GM19351 (cell line): ENCODE measurements at regions not wholly inside any gene's neighbourhood (a gene's known extent, or its start where the extent isn't known, plus 50 kb on each side); places are given as distances from the start of the nearest gene placed in this dataset.

ENCODE experiments used
- ATAC-seq: cut with Tn5 transposase; IDR thresholded peaks from one replicate; pipeline ENCODE4 v1.9.1; 2021; ENCODE audit warnings: mild to moderate bottlenecking, moderate library complexity; ENCODE audit not compliant: unreplicated experiment

DNA sequence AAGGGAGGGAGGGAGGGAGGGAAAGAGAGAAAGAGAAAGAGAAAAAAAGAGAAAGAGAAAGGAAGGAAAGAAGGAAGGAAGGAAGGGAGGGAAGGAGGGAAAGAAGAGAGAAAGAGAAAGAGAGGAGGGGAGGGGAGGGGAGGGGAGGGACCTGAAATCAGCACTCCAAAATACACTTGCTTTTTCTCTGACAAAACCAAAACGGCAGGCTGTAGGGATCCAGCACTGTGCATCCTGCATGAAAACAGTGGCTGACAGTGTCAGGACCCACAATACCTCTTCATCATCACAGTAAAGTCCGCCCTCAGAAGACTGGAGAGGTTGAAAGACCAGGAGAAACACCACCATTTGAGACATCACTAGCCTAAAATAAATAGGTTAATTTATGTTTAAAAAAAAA, 156.0 kb upstream of the SOD1 start:
- ATAC-seq = no peak

DNA sequence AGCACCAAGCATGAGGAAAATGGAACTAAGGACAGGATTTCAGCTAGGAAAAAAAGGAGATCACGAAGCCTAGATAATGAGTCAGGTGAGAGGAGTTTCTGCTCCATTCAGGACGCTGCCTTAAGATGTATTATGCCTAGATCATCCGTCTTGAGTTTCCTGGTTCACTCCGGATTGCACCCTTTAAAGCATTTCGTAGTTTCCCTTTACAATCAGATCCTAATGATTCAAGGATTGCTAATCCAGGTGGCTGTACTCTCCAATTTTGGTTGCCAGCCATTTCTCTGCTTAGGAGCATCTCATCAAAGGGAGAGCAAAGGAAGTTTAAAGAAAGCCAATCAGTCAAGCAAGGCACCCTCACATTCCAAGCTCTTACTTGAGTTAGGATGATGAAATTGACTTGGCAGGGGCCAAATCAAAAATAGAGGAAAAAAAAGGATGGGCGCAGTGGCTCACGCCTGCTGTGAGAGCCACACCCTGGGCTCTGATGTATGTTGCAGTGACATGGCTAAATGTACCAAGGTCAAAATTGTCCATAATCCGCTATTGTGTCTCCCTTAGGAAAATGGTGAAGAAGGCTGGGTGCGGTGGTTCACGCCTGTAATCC, 156.9 kb upstream of the SOD1 start:
- ATAC-seq = no peak

DNA sequence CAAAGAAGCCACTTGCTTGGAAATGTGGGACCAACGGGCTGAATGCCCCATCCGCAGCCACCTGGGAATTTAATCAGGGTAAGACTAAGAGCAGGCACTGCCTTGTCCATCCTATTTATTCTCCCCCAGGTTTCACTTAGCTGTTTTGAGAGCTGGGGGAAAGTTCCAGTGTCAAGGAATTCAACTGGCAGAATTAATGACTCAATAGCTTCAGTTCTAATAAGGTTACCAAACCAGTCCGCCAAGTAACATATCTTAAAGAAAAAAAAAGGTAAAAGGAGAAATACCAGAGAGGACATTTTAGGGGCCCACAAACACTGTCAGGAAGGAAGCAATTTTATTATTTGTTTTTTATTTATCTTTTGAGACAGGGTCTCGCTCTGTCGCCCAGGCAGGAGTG, 157.6 kb upstream of the SOD1 start:
- ATAC-seq = no peak

DNA sequence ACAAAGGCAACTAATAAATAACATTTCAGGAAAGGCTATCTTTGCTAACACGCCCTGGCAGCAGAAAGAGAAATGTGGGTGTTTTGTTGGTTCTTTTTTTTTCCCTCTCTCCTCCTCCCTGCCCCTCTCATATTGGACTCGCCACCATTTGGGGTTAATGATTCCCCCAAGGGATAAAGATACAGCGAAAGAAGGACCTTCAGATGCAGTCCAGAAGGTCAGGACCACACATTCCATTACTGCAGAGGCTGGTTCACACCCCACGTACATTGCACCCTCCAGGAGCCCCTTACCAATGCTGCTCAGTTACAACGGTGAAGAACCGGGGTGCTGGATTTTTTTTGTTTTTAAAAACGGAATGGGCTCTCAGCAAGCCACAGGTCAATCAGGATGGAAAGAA, 156.9 kb upstream of the TIAM1 start:
- no peak for ATAC-seq

DNA sequence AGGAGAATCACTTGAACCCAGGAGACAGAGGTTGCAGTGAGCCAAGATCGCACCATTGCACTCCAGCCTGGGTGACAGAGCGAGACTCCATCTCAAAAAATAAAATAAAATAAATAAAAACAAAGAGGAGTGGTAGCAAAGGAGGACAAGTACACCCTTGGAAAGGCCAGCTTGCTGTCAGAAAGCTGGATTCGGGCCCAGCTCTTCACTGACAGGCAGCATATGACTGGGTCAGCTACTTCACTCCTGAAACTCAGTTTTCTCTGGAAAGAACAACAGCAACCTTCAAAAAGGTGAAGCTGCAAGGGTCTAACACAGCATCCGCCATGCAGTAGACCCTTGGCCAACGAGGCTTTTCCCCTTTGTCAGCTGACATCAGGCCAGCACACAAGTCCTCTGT, 156.0 kb upstream of the TIAM1 start:
- ATAC-seq = no peak

DNA sequence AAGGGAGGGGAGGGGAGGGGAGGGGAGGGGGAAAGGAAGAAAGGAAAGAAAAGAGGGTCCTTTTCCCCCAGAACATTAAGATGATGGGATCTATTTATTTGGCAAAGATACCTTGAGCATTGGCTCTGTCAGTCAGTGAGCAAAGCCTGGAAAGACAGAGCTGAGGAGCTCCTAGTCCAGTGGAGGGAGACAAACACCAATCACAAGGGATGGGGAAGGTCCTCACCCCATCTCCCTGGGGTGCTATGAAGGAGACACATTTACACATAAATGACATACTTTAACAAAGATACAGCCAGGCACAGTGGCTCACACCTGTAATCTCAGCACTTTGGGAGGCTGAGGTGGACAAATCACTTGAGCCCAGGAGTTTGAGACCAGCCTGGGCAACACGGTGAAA, 154.9 kb upstream of the TIAM1 start:
- ATAC-seq = no peak

DNA sequence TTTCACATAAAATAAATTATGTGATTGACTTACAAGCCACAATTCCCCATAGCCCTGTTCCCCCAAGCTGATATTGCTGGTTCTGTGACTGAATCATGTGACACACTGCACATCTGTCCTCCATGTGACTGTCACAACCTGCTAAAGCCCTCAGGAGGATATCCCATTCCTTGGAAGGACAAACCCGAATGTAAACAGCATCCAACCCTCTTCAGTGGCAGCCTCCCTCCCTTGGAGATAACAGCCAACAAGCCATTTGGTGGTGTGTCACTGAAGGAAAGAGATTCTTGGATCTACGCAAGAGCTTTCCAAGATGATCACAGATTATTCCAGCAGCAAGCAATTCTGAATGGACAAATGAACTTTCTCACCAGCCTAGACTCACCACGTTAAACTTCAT, 153.9 kb upstream of the TIAM1 start:
- no peak for ATAC-seq

DNA sequence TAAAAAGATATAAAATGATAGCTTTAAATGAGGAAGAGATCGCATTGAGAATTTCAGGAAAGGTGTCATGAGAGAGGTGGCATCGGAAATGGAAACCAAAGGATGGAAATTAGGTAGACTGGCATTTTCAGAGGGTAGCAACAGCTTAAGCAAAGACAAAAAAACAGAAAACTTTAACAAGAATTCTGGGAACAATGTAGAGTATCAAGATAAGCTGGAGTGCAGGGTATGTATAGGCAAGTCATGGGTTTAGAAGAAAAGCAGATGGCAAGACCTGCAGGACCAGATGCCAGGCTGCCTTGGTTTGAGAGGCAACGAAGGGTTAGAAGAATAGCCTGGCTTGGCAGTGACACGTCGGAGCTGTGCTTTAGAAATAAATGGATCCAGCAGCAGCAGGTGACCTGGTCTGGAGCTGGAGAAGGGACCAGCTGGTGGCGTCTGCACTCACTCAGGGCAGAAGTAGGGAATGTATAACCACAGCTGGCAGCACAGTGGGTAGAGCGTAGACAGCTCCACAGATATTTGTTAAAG, 149.4 kb upstream of the TIAM1 start:
- no peak for ATAC-seq

DNA sequence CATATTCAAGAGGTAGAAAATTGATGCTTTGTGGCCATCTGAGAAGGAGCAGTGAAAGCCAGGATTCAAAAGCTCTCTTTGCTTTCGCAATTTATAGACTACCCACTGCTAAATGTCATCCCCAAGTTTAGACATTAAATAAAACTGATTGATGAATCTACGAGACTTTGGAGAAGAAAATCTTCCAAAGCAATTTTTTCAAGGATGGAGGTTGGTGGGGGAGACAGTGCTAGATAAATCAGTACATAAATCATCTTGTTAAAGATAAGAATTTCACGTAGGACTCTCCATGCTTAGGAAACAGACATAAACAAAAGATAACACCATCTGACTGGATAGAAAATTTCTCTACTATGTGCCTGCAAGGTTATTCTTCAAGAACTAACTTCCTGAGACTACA, 147.6 kb upstream of the TIAM1 start:
- no peak for ATAC-seq

DNA sequence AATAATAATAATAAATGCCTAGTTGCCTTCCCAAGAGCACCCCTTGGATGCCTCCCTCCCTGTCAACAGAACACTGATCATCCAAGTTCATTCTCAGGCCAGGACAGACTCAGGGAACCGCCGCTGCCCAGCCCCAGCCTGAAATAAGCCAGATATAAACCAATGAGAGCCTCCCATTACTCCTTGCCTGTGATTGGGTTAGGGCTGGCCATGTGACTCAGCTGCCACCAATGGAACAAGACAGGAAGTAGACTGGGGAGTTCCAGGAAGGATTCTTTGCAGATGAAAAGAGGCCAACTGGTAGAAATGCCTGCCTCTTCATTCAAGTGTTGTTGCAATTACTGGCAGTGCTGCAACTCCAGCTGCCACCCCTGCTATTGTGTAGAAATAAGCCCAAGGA, 146.4 kb upstream of the TIAM1 start:
- no peak for ATAC-seq

DNA sequence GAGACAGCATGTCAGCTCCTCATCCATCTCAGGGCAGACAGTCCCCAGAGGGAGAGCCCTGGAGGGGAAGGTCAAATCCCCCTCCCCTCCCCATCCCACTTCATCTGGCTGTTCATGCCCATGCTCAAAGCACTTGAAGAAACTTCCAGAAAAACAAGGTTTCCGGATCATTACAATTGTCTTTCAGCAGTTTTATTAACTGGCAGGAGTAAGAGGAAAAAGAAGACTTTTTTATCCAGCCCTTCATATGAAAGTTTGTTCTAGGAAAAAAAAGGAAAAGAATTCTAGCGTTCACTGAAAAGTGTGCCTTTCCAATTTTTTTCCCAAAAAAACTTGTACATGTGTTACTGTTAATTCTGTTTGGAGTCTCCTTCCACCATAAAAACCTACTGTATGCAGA, 145.7 kb upstream of the TIAM1 start:
- ATAC-seq = no peak

DNA sequence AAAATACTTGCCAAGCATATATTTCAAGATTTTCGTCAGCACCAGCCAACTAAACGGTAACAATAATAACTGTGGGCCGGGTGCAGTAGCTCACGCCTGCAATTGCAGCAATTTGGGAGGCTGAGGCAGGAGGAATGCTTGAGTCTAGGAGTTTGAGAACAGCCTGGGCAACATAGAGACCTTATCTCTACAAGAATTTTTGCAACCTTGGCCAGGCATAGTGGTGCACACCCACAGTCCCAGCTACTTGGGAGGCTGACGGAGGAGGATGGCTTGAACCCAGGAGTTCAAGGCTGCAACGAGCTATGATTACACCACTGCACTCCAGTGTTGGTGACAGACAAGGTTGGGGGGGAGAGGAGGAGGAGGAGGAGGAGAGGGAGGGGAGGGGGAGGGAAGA, 145.0 kb upstream of the TIAM1 start:
- ATAC-seq = no peak

DNA sequence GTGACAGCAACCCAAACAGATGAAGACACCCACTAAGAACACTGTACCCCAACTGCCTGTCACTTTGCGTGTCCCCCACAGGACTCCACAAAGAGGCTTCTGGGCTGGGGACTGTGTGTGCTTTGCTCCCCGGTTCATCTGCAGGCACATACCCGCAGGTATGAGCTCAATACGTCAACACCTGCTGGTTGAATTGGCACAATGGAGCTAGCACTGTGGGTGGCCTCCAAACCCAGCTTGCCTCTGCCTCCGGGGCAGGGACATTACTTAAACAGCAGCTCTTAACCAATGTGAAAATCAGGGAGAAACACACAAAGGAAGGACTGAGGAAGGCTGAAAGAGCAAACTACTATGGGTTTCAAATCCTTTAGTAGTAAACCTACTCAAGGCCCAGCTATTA, 140.2 kb upstream of the TIAM1 start:
- ATAC-seq = no peak

DNA sequence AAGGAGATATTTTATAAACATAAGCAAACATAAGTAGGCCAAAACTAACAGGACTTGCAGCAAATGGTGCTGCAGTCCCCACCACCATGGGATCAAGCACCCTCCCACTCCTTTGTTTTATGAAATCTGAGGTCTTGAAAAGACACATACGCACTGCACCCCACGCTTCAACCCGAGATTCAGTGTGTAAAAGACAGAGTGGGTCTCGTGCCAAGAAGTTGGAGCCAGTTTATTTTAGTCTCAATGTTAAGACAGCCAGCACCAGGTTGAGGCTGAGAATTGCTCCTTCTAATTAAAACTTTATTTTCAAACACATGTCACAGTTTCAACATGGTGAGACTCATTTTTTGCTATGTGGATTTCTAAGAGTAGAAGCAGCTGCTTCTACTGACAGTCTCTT, 139.1 kb upstream of the TIAM1 start:
- ATAC-seq = no peak

DNA sequence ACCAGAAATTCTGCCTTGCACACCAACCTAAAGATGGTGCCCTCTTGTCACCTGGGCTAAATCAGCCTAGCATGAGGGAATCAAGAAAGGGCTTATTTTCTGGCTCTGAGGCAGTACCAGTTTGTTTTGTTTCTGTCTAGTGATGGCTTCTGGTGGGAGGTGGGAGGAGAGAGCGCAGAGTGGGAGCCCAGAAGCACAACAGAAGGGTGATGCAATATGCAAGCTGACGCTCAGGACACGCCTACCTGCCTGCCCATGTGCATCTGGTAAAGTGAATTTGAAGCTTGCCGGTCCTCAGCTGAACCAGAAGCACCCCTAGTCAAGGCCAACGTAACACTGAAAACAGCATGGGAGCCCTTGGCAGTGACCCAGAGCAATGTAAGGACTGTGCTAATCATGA, 138.4 kb upstream of the TIAM1 start:
- ATAC-seq = no peak

DNA sequence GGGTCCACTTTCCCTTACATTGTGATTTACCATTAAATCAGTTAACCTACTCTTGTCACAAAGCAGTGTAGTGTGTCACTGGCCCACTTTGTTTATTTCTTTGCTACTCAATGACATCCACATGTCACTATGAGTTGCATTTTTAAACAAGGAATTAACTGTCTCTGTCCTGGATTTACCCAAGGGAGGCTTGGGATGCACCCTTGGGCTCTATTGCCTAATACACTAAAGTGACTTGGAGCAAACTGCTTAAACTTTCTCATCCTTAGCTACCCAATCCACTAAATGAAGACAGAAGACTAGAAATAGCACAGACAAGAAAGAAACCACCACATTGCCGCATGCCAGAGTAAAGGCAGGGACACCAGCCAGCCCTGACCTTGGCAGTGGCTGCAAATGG, 136.2 kb upstream of the TIAM1 start:
- no peak for ATAC-seq

DNA sequence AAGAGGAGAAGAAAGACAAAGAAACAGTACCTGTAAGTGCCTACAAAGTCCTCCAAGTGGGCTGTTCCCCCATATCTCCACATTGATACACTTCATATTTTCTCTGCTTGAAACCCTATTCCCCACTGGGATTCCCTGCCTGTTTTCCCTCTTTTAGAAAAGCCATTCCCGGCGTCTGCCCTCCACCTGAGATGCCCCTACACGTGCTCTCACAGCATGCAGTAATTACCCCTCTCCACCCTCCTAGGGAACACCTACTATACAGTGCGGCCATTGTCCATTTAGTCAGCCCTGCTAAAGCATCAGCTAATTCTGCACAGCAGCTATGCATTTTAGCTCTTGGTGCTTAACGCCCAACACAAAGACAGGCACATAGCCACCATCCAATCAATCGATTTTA, 135.7 kb upstream of the TIAM1 start:
- no peak for ATAC-seq

DNA sequence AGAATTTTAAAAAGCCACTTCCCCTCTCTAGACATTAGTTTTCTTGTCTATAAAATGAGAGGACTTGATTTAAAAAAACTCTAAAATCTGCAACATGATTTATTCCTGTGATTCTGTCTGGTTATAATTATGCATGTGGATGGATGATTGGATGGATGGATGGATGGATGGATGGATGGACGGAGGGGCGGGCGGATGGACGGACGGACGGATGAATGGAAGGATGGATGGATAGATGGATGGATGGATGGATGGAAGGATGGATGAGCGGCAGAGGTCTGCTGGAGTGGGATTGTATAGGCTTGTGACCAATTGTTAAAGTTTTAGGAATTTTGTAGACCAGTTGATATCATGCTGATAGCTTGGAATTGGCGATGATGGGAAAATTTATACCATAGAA, 135.2 kb upstream of the TIAM1 start:
- no peak for ATAC-seq

DNA sequence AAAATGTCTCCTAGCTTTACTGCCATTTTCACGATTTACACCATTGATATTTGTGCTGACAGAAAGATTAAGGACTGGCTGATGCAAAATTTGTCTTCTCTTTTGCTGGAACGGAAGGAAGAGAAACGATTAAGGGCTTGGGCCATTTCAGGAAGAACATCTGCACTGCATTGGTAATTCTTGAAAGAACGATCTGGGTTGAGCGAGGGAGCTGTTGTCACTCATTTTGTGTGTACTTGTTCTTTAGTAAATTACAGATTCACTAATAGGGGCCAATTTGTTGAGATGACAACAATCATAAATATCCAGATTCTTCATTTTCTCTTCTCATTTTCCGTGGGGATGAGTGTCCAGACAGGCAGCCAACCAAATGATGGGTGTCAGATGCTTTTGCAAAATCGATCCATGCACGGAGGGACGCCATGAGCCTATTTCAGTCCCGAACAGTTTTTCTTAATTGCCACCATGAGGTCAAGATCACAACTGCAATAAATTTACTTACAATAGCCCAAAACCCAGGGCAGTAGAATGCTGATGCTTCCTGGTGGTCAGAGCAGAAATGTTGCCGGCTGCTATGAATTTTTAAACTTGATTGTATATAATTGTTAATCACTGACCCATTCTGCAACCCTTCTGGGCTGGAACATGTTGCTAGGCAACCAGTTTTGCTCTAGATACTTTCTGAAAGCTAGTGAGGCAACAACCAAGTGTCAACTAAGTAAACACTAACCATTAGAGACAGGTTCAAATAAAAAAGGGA, 132.4 kb upstream of the TIAM1 start:
- no peak for ATAC-seq

DNA sequence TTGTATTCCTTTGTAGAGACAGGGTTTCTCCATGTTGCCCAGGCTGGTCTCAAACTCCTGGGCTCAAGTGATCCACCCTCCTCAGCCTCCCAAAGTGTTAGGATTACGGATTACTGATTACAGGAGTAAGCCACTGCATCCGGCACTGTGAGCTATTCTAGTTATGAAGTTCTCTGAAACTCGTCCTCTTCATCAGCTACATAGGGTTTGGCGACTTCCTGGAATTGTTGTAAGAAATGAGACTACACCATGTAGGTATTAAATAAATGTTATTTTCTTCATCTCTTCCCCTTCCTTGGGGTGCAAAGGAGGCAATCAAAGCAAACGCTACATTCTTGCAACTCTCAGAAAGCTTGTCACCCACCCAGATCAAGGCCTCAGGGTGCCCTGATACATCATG, 131.2 kb upstream of the TIAM1 start:
- no peak for ATAC-seq

DNA sequence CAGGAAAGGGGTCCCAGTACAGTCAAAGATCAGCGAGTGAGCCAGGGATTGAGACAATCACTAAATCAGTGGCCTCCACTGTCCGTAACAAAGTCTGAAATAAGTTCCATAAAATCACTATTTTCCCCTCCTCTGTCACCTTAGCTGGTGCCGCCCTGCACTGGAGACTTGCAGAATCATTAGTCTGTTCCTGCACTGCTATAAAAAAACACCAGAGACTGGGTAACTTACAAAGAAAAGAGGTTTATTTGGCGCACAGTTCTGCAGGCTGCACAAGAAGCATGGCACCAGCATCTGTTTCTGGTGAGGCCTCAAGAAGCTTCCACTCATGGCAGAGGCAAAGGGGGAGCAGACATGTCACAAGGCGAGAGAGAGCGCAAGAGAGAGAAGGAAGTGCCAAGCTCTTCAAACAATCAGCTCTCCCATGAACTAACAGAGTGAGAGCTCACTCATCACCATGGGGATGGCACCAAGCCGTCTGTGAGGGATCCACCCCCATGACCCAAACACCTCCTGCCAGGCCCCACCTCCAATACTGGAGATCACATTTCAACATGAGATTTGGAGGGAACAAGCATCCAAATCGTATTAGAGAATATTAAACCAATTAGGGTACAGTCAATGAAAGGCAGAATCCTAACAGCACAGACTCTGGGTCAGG, 129.8 kb upstream of the TIAM1 start:
- no peak for ATAC-seq

DNA sequence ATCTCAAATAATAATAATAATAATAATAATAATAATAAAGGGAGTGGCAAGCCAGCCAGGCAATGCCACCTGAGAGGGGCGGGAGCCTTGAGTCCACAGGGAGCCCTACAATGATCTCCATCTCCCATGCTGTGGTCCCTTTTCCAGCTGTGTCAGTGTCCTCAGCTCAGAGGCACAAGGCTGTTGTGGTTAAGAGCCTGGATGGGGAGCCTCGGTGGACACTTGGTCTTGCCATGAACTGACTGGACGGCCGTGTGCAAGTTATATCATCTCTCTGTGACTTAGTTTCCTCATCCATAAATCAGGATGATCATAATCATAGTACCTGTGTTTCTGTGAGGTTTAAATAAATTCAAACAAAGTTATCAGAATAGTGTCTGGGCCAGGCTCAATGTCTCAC, 127.8 kb upstream of the TIAM1 start:
- no peak for ATAC-seq
